ENCODE measurements at regions not wholly inside any gene's neighbourhood (a gene's known extent, or its start where the extent isn't known, plus 50 kb on each side); places are given as distances from the start of the nearest gene placed in this dataset.
"Not testable (repeated sequence)": the region's sequence is repeated elsewhere in the genome, so short reads cannot be mapped to it uniquely, and the experiment has no call there.

DNA sequence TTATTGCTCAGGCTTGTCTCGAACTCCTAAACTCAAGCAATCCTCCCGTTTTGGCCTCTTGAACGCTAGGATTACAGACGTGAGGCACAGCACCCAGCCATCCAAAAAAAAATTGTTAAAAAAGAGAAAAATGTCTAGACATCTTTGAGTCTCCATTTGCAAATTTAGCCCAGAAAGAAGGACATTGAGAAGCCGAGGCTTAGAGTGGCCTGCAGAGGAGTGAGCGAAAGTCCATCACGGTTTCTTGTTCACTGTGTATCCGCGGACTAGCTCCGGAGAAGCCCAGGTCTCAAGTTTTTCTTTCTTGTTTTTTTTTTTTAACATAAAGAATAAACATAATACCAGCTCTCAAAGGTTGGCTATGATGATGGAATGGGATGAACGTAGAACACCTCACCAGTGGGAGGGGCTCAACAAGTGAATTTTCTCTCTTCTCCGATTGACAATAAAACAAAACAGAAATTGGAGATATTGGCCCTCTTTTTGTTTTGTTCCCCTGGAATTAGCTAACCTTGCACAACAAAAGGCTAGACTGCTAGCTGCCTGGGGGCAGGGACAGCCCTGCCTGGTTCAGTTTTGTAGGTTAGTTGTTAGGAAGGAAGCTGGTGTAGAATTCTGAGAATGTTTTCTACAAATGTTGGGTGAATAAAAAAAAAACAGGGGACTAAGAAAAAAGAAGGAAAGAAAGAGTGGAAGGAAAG lies 163.4 kb downstream of the MYCN start:
- DNase-seq (ENCODE audit: low read depth): no peak

DNA sequence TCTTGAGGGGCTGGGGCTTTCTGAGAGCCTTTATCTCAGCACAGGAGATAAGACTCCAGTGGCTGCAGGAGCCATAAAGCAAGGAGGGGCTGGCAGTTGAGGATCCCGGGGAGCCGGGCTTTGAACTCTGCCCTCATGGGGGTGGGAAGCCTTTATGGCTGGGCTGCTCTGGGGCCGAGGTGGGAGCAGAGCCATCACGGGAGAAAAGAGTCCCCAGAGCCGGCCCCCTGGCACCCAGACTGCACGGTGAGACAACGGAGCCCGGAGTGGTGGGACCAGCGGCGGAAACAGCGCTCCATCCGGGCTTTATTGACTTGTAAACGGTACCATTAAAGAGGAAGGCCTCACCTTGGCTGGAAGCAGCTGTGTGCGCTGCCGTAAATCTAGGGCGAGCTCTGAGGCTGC lies 162.6 kb downstream of the MYCN start:
- no peak for DNase-seq (ENCODE audit: low read depth)

DNA sequence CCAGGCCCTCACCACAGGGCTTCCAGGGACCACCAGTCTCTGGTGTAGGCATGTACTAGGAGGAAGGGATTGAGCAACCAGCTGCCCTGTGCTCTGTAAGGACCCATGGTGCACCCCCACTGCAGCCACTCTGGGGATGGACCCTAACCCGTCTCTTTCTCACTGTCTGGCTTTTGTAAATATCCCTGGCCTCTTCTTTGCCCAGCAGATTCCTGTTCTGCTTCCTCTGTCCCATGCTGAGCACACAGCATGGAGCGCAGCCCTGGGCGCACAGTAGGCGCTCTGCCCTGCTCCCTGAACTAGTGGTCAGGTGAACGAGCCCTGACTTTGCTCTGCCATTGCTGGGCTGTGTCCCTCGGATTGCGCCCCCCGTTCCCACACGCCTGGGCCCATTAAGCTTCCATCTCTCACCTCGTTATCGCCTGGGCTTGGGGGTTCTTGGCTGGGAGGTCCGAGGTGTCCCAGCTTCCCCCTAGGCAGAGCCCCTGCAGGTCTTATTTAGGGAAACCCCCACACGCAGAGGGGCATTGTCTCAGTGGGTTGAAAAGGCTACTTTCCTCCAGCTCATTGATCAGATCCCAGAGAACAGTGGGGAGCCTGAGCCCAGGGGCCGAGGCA lies 162.1 kb downstream of the MYCN start:
- no peak for DNase-seq (ENCODE audit: low read depth)

- no peak for DNase-seq (ENCODE audit: low read depth)
Observed at GRCh38 chr2:16101196-16101595, 160.8 kb downstream of the MYCN start.

GRCh38 chr2:16100006-16100405 lies 159.7 kb downstream of the MYCN start:
- no peak for DNase-seq (ENCODE audit: low read depth)

DNA sequence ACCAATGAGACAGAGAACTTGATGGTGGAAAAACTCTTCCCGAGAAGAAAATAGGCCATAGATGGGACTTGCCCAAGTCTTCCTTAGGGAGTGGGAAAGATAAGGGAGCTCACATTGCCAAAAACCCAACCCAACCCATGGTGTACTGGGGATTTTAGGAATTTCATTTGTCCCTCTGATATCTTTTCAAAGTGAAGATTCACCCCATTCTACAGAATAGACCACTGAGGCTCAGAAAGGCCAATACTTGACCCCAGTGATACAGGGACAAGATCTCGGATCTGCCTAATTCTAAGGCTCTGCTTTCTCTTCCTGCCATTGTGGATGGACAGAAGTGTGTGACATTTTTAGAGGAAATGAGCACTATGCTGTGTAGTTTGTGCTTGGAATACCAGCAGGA lies 159.0 kb downstream of the MYCN start:
- DNase-seq (ENCODE audit: low read depth): no peak

DNA sequence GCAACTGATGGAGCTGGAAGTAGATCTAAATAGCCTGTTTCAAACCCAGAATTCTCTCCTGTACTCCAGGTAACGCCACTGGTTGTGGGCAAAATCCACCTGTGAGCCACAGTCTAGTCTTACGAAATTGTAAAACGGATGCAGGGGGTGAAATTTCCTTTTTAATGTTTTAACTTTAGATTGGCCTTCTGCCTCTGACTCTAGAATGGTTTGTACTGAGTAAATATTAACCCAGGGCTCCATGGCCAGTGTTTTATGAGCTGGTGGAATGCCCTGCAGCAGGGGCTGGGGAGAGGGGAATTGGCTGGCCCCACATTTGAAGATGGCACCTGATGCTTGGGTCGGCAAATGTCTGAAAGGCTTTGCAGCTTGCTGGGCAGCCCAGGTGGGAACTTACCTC lies 156.6 kb downstream of the MYCN start:
- DNase-seq (ENCODE audit: low read depth): no peak

DNA sequence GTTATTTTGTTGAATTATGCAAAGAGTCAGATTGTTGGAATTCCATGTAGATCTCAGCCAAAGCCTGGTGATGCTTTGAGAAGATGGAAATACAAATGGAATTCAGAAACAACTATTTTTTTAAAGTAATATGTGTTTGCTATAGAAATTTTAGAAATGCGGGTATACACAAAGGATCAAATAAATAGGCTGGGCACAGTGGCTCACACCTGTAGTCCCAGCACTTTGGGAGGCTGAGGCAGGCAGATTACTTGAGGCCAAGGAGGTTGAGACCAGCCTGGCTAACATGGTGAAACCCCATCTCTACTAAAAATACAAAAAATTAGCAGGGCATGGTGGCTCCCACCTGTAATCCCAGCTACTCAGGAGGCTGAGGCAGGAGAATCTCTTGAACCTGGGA lies 155.1 kb downstream of the MYCN start:
- DNase-seq (ENCODE audit: low read depth): not testable (repeated sequence)

DNA sequence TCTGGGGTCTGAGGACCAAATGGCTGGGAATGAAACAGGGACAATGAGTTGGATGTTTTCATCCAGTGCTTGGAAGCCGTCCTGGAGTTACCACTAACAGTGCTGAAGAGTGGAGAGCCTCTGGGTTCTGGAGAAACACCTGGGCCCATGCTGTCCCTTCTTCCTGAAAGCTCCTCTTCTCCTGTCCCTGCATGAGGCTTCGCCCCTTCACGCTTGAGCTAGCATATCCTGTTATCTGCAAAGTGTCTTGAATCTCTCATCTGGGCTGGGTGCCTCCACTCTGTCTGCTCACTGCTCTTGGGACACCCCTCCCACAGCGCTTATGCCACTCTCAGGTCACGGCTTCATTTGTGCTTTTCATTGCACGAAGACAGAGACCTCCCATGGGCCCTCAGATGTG lies 154.5 kb downstream of the MYCN start:
- no peak for DNase-seq (ENCODE audit: low read depth)

DNA sequence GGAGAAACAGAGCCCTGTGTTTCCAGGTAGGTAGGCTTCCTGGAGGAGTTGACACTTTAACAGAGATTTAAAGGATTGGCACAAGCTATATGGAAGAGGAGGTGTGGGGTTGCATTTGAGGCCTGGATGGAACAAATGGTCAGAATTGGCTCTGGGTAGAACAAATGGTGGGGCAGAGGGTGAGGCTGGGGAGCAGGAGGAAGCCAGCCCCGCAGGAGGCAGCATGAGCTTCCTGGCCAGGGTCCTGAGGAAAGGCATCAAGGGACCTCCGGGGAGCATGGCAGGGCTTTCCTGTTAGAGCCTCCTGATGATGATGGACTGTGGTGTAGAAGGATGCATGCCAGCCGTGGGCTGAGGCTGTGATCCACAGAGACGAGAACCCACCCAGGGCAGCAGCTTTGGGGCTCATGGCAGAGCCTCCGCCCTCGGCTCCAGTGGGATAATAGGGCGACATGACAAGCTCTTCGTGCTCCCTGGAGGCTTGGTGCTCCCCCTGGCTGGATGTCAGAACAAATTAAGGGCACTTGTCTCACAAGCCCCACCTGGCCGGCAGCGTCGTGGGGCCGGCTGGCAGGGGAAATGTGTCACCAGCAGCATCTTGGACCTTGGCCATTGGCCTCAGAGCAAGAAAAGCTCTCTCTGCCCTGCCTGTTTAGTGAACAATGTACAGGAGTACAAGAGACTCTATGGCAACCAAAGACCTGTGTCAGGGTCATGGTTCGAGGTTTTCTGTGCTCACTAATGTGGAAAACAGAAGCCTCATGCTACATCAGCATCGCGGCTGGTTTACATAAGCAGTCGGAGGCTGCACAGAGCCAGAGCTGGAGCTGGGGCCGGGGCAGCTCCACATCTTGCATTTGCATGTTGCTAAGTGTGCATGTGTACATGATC lies 153.5 kb downstream of the MYCN start:
- DNase-seq (ENCODE audit: low read depth): no peak

DNA sequence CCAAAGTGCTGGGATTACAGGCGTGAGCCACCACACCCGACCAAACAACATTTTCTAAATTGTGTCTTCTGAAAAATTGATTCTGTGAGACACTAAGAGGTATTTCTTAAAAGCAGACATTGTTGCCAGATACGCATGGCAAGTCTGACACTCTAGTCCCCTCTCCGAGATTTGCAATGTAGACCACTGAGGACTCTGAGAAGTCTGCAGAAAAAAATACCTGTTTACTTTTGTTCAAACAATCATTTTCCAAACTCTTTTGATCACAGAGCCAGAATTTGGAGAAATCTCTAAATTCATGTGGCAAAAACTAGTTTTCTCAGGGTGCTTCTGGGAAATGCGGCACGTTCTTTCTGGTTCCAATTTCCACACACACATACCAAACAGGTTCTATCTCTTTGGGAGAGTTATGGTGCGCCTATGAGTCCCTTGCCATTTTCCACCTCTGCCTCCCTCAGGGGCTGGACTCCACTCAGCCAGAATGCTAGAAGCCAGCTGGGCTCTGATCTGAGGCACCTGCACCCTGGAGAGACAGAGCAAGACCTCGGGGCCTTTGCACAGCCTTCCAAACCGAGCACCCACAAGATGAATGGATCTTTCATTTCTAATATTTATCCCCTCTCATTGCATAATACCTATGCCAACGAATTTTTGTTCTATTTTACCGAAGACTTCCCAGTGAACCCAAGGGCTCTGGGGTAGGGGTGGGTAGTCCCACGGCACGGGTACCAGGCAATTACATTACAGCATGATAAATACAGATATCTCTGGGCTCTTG lies 152.7 kb downstream of the MYCN start:
- no peak for DNase-seq (ENCODE audit: low read depth)

DNA sequence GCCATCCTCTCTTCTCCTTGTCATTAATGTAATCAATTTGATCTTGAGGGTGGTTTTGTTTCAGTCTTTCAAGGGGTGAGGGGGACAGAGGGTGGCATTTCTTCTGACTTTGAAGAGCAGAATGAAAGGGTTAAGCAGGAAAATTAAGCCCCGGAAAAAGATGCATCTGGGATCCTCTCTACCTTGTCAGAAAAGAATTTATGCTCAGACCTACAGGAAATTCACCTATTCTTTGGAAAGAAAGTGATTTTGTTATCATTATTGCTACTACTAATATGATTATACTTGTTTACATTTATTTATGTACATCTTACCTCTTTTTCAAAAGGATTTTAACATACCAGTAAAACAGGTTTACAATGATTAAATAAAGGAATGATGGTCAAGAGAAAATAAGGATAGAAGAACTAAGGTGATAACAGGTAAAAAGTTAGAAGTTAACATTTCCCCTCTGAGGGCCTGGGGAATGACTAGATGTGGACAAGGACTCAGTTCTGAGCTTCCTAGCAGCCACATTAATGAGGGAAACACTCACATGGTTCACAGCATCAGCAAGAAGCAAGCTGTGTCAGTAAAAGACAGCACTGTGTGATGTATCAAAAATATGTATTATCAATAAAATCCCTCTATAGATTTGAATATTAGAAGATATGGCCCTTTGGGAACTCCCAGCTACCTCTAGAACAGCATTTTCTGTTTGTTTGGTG lies 151.4 kb downstream of the MYCN start:
- no peak for DNase-seq (ENCODE audit: low read depth)

DNA sequence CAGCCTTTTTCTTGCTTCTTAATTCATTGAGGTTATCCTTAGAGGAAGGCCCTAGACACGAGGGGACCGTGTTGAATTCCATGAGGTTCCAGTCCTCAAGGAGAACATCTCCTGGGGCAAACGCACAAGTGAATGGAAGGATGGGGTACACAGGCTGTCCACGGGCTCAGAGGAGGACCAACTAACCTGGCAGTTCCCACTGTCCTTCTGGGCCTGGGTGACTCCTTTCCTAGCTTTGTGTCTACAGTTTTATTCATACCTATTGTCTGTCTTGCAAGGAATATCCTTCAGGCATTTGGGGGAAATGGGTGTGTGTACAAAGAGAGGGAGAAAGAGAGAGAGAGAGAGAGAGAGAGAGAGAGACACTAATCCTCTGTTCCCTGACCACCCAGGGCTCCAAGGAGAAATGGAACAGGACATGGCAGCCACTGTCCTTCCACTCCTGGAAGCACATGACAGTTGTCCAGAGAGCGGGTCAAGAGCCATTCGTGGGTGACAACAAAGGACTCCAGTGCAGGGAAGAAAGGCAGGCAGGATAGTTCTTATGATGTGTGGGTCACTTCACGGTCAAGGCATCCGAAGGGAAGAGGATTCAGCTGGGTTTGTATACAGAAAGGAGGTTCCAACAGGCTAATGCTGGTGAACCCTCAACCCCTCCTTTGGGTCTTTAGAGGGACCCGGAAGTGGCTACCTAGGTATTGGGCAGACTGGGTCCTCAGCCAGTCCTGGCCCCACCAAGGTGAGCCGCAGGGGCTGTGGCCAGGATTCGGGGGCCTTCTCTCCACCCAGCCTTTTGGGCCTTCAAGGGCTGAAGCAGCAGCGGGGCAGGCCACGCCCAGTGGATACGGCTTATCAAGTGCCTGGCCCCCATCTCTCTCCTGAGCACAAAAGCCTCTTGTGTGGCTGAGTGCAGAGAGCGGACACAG lies 150.6 kb downstream of the MYCN start:
- no peak for DNase-seq (ENCODE audit: low read depth)

GRCh38 chr2:16089491-16089890 lies 149.1 kb downstream of the MYCN start:
- not testable (repeated sequence) for DNase-seq (ENCODE audit: low read depth)

GRCh38 chr2:16088802-16089112 lies 148.4 kb downstream of the MYCN start:
- no peak for DNase-seq (ENCODE audit: low read depth)

GRCh38 chr2:16088035-16088801 lies 147.9 kb downstream of the MYCN start:
- DNase-seq (ENCODE audit: low read depth): no peak

DNA sequence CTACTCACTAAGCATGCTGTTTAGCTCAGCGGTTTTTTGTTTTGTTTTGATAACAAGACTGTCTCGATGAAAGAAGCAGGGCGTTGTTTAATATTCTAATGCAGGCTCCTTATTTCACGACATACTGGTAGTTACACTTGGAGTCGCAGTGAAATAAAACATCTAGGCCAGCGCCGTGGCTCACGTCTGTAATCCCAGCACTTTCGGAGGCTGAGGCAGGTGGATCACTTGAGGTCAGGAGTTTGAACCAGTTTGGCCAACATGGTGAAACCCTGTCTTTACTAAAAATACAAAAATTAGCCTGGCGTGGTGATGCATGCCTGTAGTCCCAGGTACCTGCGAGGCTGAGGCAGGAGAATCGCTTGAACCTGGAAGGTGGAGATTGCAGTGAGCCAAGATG lies 145.8 kb downstream of the MYCN start:
- not testable (repeated sequence) for DNase-seq (ENCODE audit: low read depth)

- DNase-seq (ENCODE audit: low read depth): no peak
Observed at GRCh38 chr2:16085073-16085472, 144.7 kb downstream of the MYCN start.

DNA sequence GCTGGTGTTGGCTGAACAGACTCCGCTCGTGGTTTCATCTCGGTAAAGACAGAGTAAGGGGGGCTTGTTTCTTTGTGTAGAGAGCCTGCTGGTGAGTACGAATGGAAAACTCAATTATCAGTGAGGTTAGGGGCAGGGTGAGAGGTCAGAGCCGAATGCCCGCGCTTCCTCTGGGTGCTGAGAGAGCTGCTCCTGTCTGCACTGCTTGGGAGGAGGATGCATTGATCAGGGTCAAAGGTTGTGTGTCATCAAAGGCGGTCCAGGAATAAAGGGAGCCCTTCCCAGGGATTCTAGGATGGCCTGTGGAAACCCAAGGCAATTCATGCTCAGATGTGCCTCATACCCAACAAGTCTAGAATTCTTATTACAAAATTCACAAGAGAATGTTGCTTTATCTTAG lies 143.9 kb downstream of the MYCN start:
- DNase-seq (ENCODE audit: low read depth): no peak

GRCh38 chr2:16082276-16082675 lies 141.9 kb downstream of the MYCN start:
- no peak for DNase-seq (ENCODE audit: low read depth)
